H9 (cell line): ENCODE measurements at regions not wholly inside any gene's neighbourhood (a gene's known extent, or its start where the extent isn't known, plus 50 kb on each side); places are given as distances from the start of the nearest gene placed in this dataset.

Experiments
- DNase-seq: peaks from one replicate; pipeline ENCODE4 v3.0.0-alpha.2; 2017
- H2AFZ ChIP-seq: one replicate; pipeline ENCODE4 v1.6.1; 2013; ENCODE audit warnings: mild to moderate bottlenecking, low read length, control low read depth, moderate library complexity
- H2AK5ac ChIP-seq: 2 replicates; pipeline ENCODE4 v1.6.1; 2013; ENCODE audit warnings: low read length, control low read depth, mixed read lengths; ENCODE audit not compliant: insufficient read length
- H2BK120ac ChIP-seq: one replicate; pipeline ENCODE4 v1.6.1; 2013; ENCODE audit warnings: low read depth, mild to moderate bottlenecking, low read length, control low read depth, inconsistent platforms; ENCODE audit not compliant: poor library complexity, severe bottlenecking
- H2BK12ac ChIP-seq: 2 replicates; pipeline ENCODE4 v1.6.1; 2013; ENCODE audit warnings: low read length, control low read depth, mixed read lengths, low read depth; ENCODE audit not compliant: insufficient read length
- H2BK15ac ChIP-seq: 2 replicates; pipeline ENCODE4 v1.6.1; 2013; ENCODE audit warnings: low read depth, low read length, control low read depth
- H2BK20ac ChIP-seq: one replicate; pipeline ENCODE4 v1.6.1; 2013; ENCODE audit warnings: low read depth, mild to moderate bottlenecking, low read length, control low read depth, inconsistent platforms; ENCODE audit not compliant: poor library complexity, severe bottlenecking
- H2BK5ac ChIP-seq: 2 replicates; pipeline ENCODE4 v1.6.1; 2013; ENCODE audit warnings: low read length, control low read depth, mixed read lengths; ENCODE audit not compliant: insufficient read length
- H3K14ac ChIP-seq: 2 replicates; pipeline ENCODE4 v1.6.1; 2013; ENCODE audit warnings: low read length, control low read depth; ENCODE audit not compliant: insufficient read depth
- H3K18ac ChIP-seq: 2 replicates; pipeline ENCODE4 v1.6.1; 2013; ENCODE audit warnings: low read depth, mild to moderate bottlenecking, mixed read lengths, low read length, control low read depth; ENCODE audit not compliant: insufficient read length
- H3K23ac ChIP-seq: 2 replicates; pipeline ENCODE4 v1.6.1; 2013; ENCODE audit warnings: low read length, control low read depth, mixed read lengths, low read depth; ENCODE audit not compliant: insufficient read length
- H3K23me2 ChIP-seq: 2 replicates; pipeline ENCODE4 v1.6.1; 2013; ENCODE audit warnings: low read depth, mild to moderate bottlenecking, mixed read lengths, low read length, control low read depth; ENCODE audit not compliant: insufficient read length, poor library complexity, severe bottlenecking
- H3K27ac ChIP-seq: 2 replicates; pipeline ENCODE4 v1.5.1; 2013; ENCODE audit warnings: low read length, control low read depth, mixed read lengths, low read depth; ENCODE audit not compliant: insufficient read length
- H3K27me3 ChIP-seq: 2 replicates; pipeline ENCODE4 v1.6.1; 2013; ENCODE audit warnings: low read length, control low read depth, inconsistent platforms; ENCODE audit not compliant: insufficient read depth
- H3K4ac ChIP-seq: 2 replicates; pipeline ENCODE4 v1.6.1; 2013; ENCODE audit warnings: low read depth, mild to moderate bottlenecking, control low read depth, inconsistent platforms, low read length, moderate library complexity
- H3K4me1 ChIP-seq: 2 replicates; pipeline ENCODE4 v1.6.1; 2013; ENCODE audit warnings: low read length, control low read depth, inconsistent platforms; ENCODE audit not compliant: insufficient read depth
- H3K4me2 ChIP-seq: 2 replicates; pipeline ENCODE4 v1.6.1; 2013; ENCODE audit warnings: low read length, control low read depth, mixed read lengths; ENCODE audit not compliant: insufficient read length, insufficient read depth
- H3K56ac ChIP-seq: 2 replicates; pipeline ENCODE4 v1.6.1; 2013; ENCODE audit warnings: low read depth, mild to moderate bottlenecking, mixed read lengths, low read length, control low read depth; ENCODE audit not compliant: insufficient read length
- H3K79me1 ChIP-seq: 2 replicates; pipeline ENCODE4 v1.6.1; 2013; ENCODE audit warnings: low read depth, mild to moderate bottlenecking, moderate library complexity, low read length, control low read depth, inconsistent platforms; ENCODE audit not compliant: insufficient read depth, poor library complexity, severe bottlenecking
- H3K79me2 ChIP-seq: 2 replicates; pipeline ENCODE4 v1.6.1; 2013; ENCODE audit warnings: low read length, control low read depth, inconsistent platforms; ENCODE audit not compliant: insufficient read depth
- H3K9ac ChIP-seq: 2 replicates; pipeline ENCODE4 v1.6.1; 2013; ENCODE audit warnings: low read length, control low read depth, mixed read lengths; ENCODE audit not compliant: insufficient read length; ENCODE audit errors: extremely low read depth
- H3K9me3 ChIP-seq: one replicate; pipeline ENCODE4 v1.6.1; 2013; ENCODE audit warnings: low read depth, low read length, inconsistent platforms; ENCODE audit not compliant: control insufficient read depth
- H3T11ph ChIP-seq: one replicate; pipeline ENCODE4 v1.6.1; 2013; ENCODE audit warnings: mild to moderate bottlenecking, low read length, control low read depth, inconsistent platforms
- H4K20me1 ChIP-seq: one replicate; pipeline ENCODE4 v1.6.1; 2013; ENCODE audit not compliant: control insufficient read depth, insufficient read length, insufficient read depth
- H4K5ac ChIP-seq: 2 replicates; pipeline ENCODE4 v1.6.1; 2013; ENCODE audit warnings: low read depth, mild to moderate bottlenecking, mixed read lengths, low read length, control low read depth; ENCODE audit not compliant: insufficient read length
- H4K8ac ChIP-seq: replicated peaks from 2 replicates; pipeline ENCODE4 v1.6.1; 2013; ENCODE audit warnings: low read length, control low read depth, mixed read lengths, low read depth; ENCODE audit not compliant: insufficient read length
- H4K91ac ChIP-seq: 2 replicates; pipeline ENCODE4 v1.6.1; 2013; ENCODE audit warnings: low read depth, mild to moderate bottlenecking, moderate library complexity, mixed read lengths, low read length, control low read depth; ENCODE audit not compliant: insufficient read length
- H3K27ac Mint-ChIP-seq, 3 experiments: 2 replicates in 2 of 3; 3 replicates in 1 of 3; pipeline ENCODE4 v1.8.0; 2020 to 2021; ENCODE audit warnings: mixed read lengths in 3 of 3, mild to moderate bottlenecking in 1 of 3, moderate library complexity in 1 of 3
- H3K27me3 Mint-ChIP-seq: 2 replicates; pipeline ENCODE4 v1.8.0; 2021; ENCODE audit warnings: low read depth, mild to moderate bottlenecking, moderate library complexity, mixed read lengths
- H3K36me3 Mint-ChIP-seq, 3 experiments: 2 replicates in 2 of 3; 3 replicates in 1 of 3; pipeline ENCODE4 v1.8.0; 2020 to 2021; ENCODE audit warnings: low read depth in 3 of 3, mixed read lengths in 3 of 3; ENCODE audit not compliant: insufficient read depth in 1 of 3
- H3K4me1 Mint-ChIP-seq, 2 experiments: 2 replicates each; pipeline ENCODE4 v1.8.0; 2020; ENCODE audit warnings: mixed read lengths in 2 of 2
- H3K4me3 Mint-ChIP-seq, 2 experiments: 2 replicates in 1 of 2; 3 replicates in 1 of 2; pipeline ENCODE4 v1.8.0; 2020 to 2021; ENCODE audit warnings: mild to moderate bottlenecking in 2 of 2, mixed read lengths in 2 of 2, moderate library complexity in 1 of 2
- H3K9me3 Mint-ChIP-seq, 2 experiments: 2 replicates in 1 of 2; 3 replicates in 1 of 2; pipeline ENCODE4 v1.8.0; 2020; ENCODE audit warnings: mild to moderate bottlenecking in 2 of 2, mixed read lengths in 2 of 2, moderate library complexity in 1 of 2
- CTCF ChIP-seq: fragments of 200-600 bp; sonication (generic); conservative IDR thresholded peaks from 3 replicates; pipeline ENCODE4 v1.8.0; 2021; ENCODE audit warnings: antibody characterized with exemption, mild to moderate bottlenecking
- WGBS: extraction: QIAGEN DNeasy Blood & Tissue Kit; methylation state at CpG from one replicate; pipeline ENCODE4 v1.1.7; 2013; ENCODE audit warnings: missing lambda C conversion rate, low lambda C conversion rate, mixed read lengths; ENCODE audit not compliant: insufficient read length; ENCODE audit errors: extremely low coverage; 5-methylcytosine and 5-hydroxymethylcytosine counted together

GRCh38 chr17:71184716-71185115, 936.1 kb upstream of the SOX9 start:
- H3K27ac Mint-ChIP-seq = no peak overlapping the region
- no peak overlapping the region for H3K56ac ChIP-seq

More at GRCh38 chr17:71184716-71185115, 936.1 kb upstream of the SOX9 start:
- Histone ChIP-seq H3K79me2 (no peaks in the 10 kb centered on the region), H2AK5ac (no peak overlapping the region), H3K23me2 (no peaks in the 10 kb centered on the region), H3T11ph (no peak overlapping the region), H3K18ac (no peak overlapping the region), H2BK12ac (no peak overlapping the region), H4K8ac (no peak overlapping the region), H2BK5ac (no peak overlapping the region), H3K4me2 (no peak overlapping the region), H3K4ac (no peak overlapping the region), H3K27me3 (no peaks in the 10 kb centered on the region), H3K23ac (no peak overlapping the region), H3K79me1 (no peaks in the 10 kb centered on the region), H3K9ac (no peak overlapping the region), H2AFZ (no peak overlapping the region), H3K14ac (no peak overlapping the region), H4K5ac (no peak overlapping the region), H2BK20ac (no peak overlapping the region), H2BK120ac (no peak overlapping the region), H3K4me1 (no peaks in the 10 kb centered on the region), H3K9me3 (no peaks in the 10 kb centered on the region), H4K91ac (no peak overlapping the region), H2BK15ac (no peak overlapping the region), H3K27ac (no peak overlapping the region), H4K20me1 (no peaks in the 10 kb centered on the region)
- Mint-ChIP-seq H3K27me3 (no peaks in the 10 kb centered on the region), H3K4me3 (no peak overlapping the region), H3K36me3 (no peaks in the 10 kb centered on the region; a peak in 1 of 7 replicates), H3K4me1 (no peaks in the 10 kb centered on the region), H3K9me3 (no peaks in the 10 kb centered on the region)
- TF ChIP-seq CTCF = no peak
- WGBS = no CpG with 5 or more reads among the region's 4 CpGs
- no peak for DNase-seq
